ENCODE measurements at regions not wholly inside any gene's neighbourhood (a gene's known extent, or its start where the extent isn't known, plus 50 kb on each side); places are given as distances from the start of the nearest gene placed in this dataset.
A peak's percentile ranks its signal among the peaks of the same experiment; 100 is the strongest.

- Histone ChIP-seq H3K4me3 (no peak overlapping the region), H3K36me3 (ENCODE audit: control insufficient read depth in 2 of 2, insufficient read depth in 2 of 2, low read length in 1 of 2) (no peaks in the 10 kb centered on the region), H3K9ac (ENCODE audit: control insufficient read depth, insufficient read depth, low read length) (no peak overlapping the region), H3K4me2 (ENCODE audit: control insufficient read depth, insufficient read depth) (no peak overlapping the region), H3K27ac (ENCODE audit: control insufficient read depth, insufficient read depth) (no peak overlapping the region), H4K20me1 (ENCODE audit: control insufficient read depth, insufficient read depth) (no peaks in the 10 kb centered on the region), H3K9me3 (replicated peaks; ENCODE audit: control insufficient read depth, insufficient read depth, low read length) (no peaks in the 10 kb centered on the region), H3K79me2 (ENCODE audit: control insufficient read depth, insufficient read depth, low read length) (no peaks in the 10 kb centered on the region), H3K27me3 (replicated peaks in 1 of 2; ENCODE audit: control insufficient read depth in 2 of 2, insufficient read depth in 2 of 2, low read length in 1 of 2) (no peaks in the 10 kb centered on the region), H3K4me1 (ENCODE audit: control insufficient read depth, insufficient read depth, low read length) (no peaks in the 10 kb centered on the region), H2AFZ (ENCODE audit: control insufficient read depth, low read depth, low read length) (no peak overlapping the region)
- RAD21 ChIA-PET (ENCODE audit: unreplicated experiment): interaction anchor here (0.7 kb wide), 1 partner anchor 1236 kb away, joined by 4 read pairs; no protein-coding TSS in a partner anchor
- CTCF ChIA-PET: no interaction called here
- TF ChIP-seq EP300 (IDR thresholded peaks at IDR 0.05; ENCODE audit: borderline replicate concordance in 1 of 2, control insufficient read depth in 1 of 2, low read depth in 2 of 2, low read length in 2 of 2): no peak
- TF ChIP-seq YBX1 (IDR thresholded peaks at IDR 0.05): no peak
- no peak for TF ChIP-seq SMC3 (IDR thresholded peaks at IDR 0.05; ENCODE audit: borderline replicate concordance, low read length)
- in situ Hi-C loops (cut with MboI) (no loop called here), intact Hi-C loops (cut with micrococcal nuclease; ENCODE audit: unreplicated experiment) (loop anchor here (5.0 to 10.0 kb wide), 2 partner anchors 371 to 559 kb away; partner anchors contain the start of gene NRIP1)
- POLR2A ChIA-PET: no interaction called here
- ATAC-seq: no peak
- SMC1A ChIA-PET (ENCODE audit: uncharacterized antibody, unreplicated experiment): interaction anchor here (0.7 kb wide), 1 partner anchor 367 kb away, joined by 3 read pairs; no protein-coding TSS in a partner anchor
- no TSS peak for BruUV-seq (replicated peaks)
- FAIRE-seq: no peak
- WGBS (ENCODE audit: insufficient coverage, insufficient replicate concordance, low lambda C conversion rate, missing lambda C conversion rate): 20% methylated on average over 1 of the region's 1 CpG
- no peak for DNase-seq (ENCODE audit: low read depth, low spot score)
Measured at GRCh38 chr21:15436031-15436430, 293.8 kb upstream of the USP25 start.

- SMC1A ChIA-PET (ENCODE audit: uncharacterized antibody, unreplicated experiment): interaction anchor here (1.4 kb wide), 1 partner anchor 14 kb away, joined by 3 read pairs; no protein-coding TSS in a partner anchor
- TF ChIP-seq CBFB (IDR thresholded peaks at IDR 0.05; ENCODE audit: low read depth): peak; percentile 77
- TF ChIP-seq FOXK2 (IDR thresholded peaks at IDR 0.05): no peak
- TF ChIP-seq IRF4 (IDR thresholded peaks at IDR 0.05; ENCODE audit: low read depth, low read length): peak; percentile 86; the same call in 1 of the 2 replicates
- TF ChIP-seq STAT1 (conservative IDR thresholded peaks at IDR 0.05): no peak
- TF ChIP-seq SKIL (IDR thresholded peaks at IDR 0.05; ENCODE audit: low read depth, poor library complexity, severe bottlenecking): peak; percentile 24
- TF ChIP-seq PAX5 (IDR thresholded peaks at IDR 0.05; ENCODE audit: borderline replicate concordance, low read depth, low read length): peak; percentile 70; the same call in 1 of the 2 replicates
- no peak for TF ChIP-seq HDGF (IDR thresholded peaks at IDR 0.05)
- TF ChIP-seq POLR2AphosphoS5 (IDR thresholded peaks at IDR 0.05; ENCODE audit: low read length): no peak
- no peak for TF ChIP-seq CHD1 (IDR thresholded peaks at IDR 0.05; ENCODE audit: low read depth, low read length)
- TF ChIP-seq FOXM1 (IDR thresholded peaks at IDR 0.05; ENCODE audit: low read depth, low read length): peak; percentile 94
- TF ChIP-seq ATF7 (IDR thresholded peaks at IDR 0.05; ENCODE audit: low read depth): peak; percentile 51; the same call in 1 of the 2 replicates
- peak; percentile 60 for TF ChIP-seq TCF7 (IDR thresholded peaks at IDR 0.05; ENCODE audit: borderline replicate concordance)
- no peak for TF ChIP-seq SIX5 (IDR thresholded peaks at IDR 0.05; ENCODE audit: low read depth, low read length, severe bottlenecking)
- no peak for TF ChIP-seq EGR1 (IDR thresholded peaks at IDR 0.05; ENCODE audit: borderline replicate concordance in 1 of 2, low read depth in 2 of 2, low read length in 2 of 2)
- TF ChIP-seq EP300 (IDR thresholded peaks at IDR 0.05; ENCODE audit: borderline replicate concordance in 1 of 2, control insufficient read depth in 1 of 2, low read depth in 2 of 2, low read length in 2 of 2): peak; percentile 67 to 72; a peak in 3 of 4 replicates
- no peak for TF ChIP-seq HDAC6 (IDR thresholded peaks at IDR 0.05; ENCODE audit: unreplicated experiment)
Measured at GRCh38 chr21:15437883-15438282, 291.9 kb upstream of the USP25 start.

More at GRCh38 chr21:15437883-15438282, 291.9 kb upstream of the USP25 start:
- Histone ChIP-seq H4K20me1 (ENCODE audit: control insufficient read depth, insufficient read depth) (no peaks in the 10 kb centered on the region), H3K4me1 (ENCODE audit: control insufficient read depth, insufficient read depth, low read length) (no peaks in the 10 kb centered on the region), H3K36me3 (ENCODE audit: control insufficient read depth in 2 of 2, insufficient read depth in 2 of 2, low read length in 1 of 2) (no peaks in the 10 kb centered on the region), H3K4me3 (no peak overlapping the region), H3K9me3 (replicated peaks; ENCODE audit: control insufficient read depth, insufficient read depth, low read length) (no peaks in the 10 kb centered on the region), H3K9ac (ENCODE audit: control insufficient read depth, insufficient read depth, low read length) (no peak overlapping the region), H2AFZ (ENCODE audit: control insufficient read depth, low read depth, low read length) (no peak overlapping the region), H3K79me2 (ENCODE audit: control insufficient read depth, insufficient read depth, low read length) (no peaks in the 10 kb centered on the region), H3K27ac (ENCODE audit: control insufficient read depth, insufficient read depth) (no peak overlapping the region), H3K4me2 (ENCODE audit: control insufficient read depth, insufficient read depth) (no peak overlapping the region), H3K27me3 (replicated peaks in 1 of 2; ENCODE audit: control insufficient read depth in 2 of 2, insufficient read depth in 2 of 2, low read length in 1 of 2) (no peaks in the 10 kb centered on the region)
- DNase-seq (ENCODE audit: low read depth, low spot score) (peak; percentile 46), ATAC-seq (peak; percentile 89), FAIRE-seq (peak; percentile 88)
- intact Hi-C loops (cut with micrococcal nuclease; ENCODE audit: unreplicated experiment): loop anchor here (5.0 to 10.0 kb wide), 2 partner anchors 373 to 561 kb away; partner anchors contain the start of gene NRIP1
- WGBS (ENCODE audit: insufficient coverage, insufficient replicate concordance, low lambda C conversion rate, missing lambda C conversion rate): 2% methylated on average over 2 of the region's 2 CpGs
- ChIA-PET RAD21 (ENCODE audit: unreplicated experiment) (no interaction called here), POLR2A (no interaction called here), CTCF (no interaction called here)
- in situ Hi-C loops (cut with MboI): no loop called here
- BruUV-seq (replicated peaks): no TSS peak
